ENCODE measurements at regions not wholly inside any gene's neighbourhood (a gene's known extent, or its start where the extent isn't known, plus 50 kb on each side); places are given as distances from the start of the nearest gene placed in this dataset.

- no peaks in the 10 kb centered on the region for H3K36me3 ChIP-seq (ENCODE audit: control insufficient read depth, insufficient read depth, low read length)
- H3K4me3 ChIP-seq (ENCODE audit: insufficient read depth, low read depth, low read length), result no peak overlapping the region
- H3K4me1 ChIP-seq (ENCODE audit: control insufficient read depth, insufficient read depth, low read length), result no peaks in the 10 kb centered on the region
- H3K27me3 ChIP-seq (ENCODE audit: control insufficient read depth, insufficient read depth, low read length, poor library complexity, severe bottlenecking), result peaks cover 14% of the 10 kb centered on the region
- H3K9me3 ChIP-seq (ENCODE audit: control insufficient read depth, low read length), result no peaks in the 10 kb centered on the region
- H3K27ac ChIP-seq (ENCODE audit: insufficient read depth, low read depth, low read length, poor library complexity, severe bottlenecking), result no peak overlapping the region
These were observed 112.7 kb upstream of the CD93 start for GRCh38 chr20:23198815-23199214.

GRCh38 chr20:23197836-23198235 lies 111.7 kb upstream of the CD93 start:
- Histone ChIP-seq H3K27me3 (ENCODE audit: control insufficient read depth, insufficient read depth, low read length, poor library complexity, severe bottlenecking) (peaks cover 4% of the 10 kb centered on the region), H3K4me3 (ENCODE audit: insufficient read depth, low read depth, low read length) (no peak overlapping the region), H3K27ac (ENCODE audit: insufficient read depth, low read depth, low read length, poor library complexity, severe bottlenecking) (no peak overlapping the region), H3K4me1 (ENCODE audit: control insufficient read depth, insufficient read depth, low read length) (no peaks in the 10 kb centered on the region), H3K9me3 (ENCODE audit: control insufficient read depth, low read length) (no peaks in the 10 kb centered on the region), H3K36me3 (ENCODE audit: control insufficient read depth, insufficient read depth, low read length) (no peaks in the 10 kb centered on the region)
- 90 to 93% methylated on average over 4 of the region's 4 CpGs for WGBS, 2 experiments

GRCh38 chr20:23195636-23196035 lies 109.5 kb upstream of the CD93 start:
- H3K27me3 ChIP-seq (ENCODE audit: control insufficient read depth, insufficient read depth, low read length, poor library complexity, severe bottlenecking), result no peaks in the 10 kb centered on the region
- H3K4me3 ChIP-seq (ENCODE audit: insufficient read depth, low read depth, low read length), result no peak overlapping the region
- no peaks in the 10 kb centered on the region for H3K4me1 ChIP-seq (ENCODE audit: control insufficient read depth, insufficient read depth, low read length)
- H3K27ac ChIP-seq (ENCODE audit: insufficient read depth, low read depth, low read length, poor library complexity, severe bottlenecking), result no peak overlapping the region
- no peaks in the 10 kb centered on the region for H3K9me3 ChIP-seq (ENCODE audit: control insufficient read depth, low read length)
- WGBS, 2 experiments, result 88 to 100% methylated on average over 1 of the region's 1 CpG
- H3K36me3 ChIP-seq (ENCODE audit: control insufficient read depth, insufficient read depth, low read length), result no peaks in the 10 kb centered on the region

- Histone ChIP-seq H3K4me1 (ENCODE audit: control insufficient read depth, insufficient read depth, low read length) (no peaks in the 10 kb centered on the region), H3K9me3 (ENCODE audit: control insufficient read depth, low read length) (no peaks in the 10 kb centered on the region), H3K27me3 (ENCODE audit: control insufficient read depth, insufficient read depth, low read length, poor library complexity, severe bottlenecking) (no peaks in the 10 kb centered on the region), H3K4me3 (ENCODE audit: insufficient read depth, low read depth, low read length) (no peak overlapping the region), H3K27ac (ENCODE audit: insufficient read depth, low read depth, low read length, poor library complexity, severe bottlenecking) (no peak overlapping the region), H3K36me3 (ENCODE audit: control insufficient read depth, insufficient read depth, low read length) (no peaks in the 10 kb centered on the region)
- WGBS, 2 experiments, result 91 to 94% methylated on average over 5 of the region's 5 CpGs
These were observed 107.8 kb upstream of the CD93 start for GRCh38 chr20:23193801-23194384.

- Histone ChIP-seq H3K36me3 (ENCODE audit: control insufficient read depth, insufficient read depth, low read length) (no peaks in the 10 kb centered on the region), H3K27ac (ENCODE audit: insufficient read depth, low read depth, low read length, poor library complexity, severe bottlenecking) (no peak overlapping the region), H3K27me3 (ENCODE audit: control insufficient read depth, insufficient read depth, low read length, poor library complexity, severe bottlenecking) (no peaks in the 10 kb centered on the region), H3K4me3 (ENCODE audit: insufficient read depth, low read depth, low read length) (no peak overlapping the region), H3K4me1 (ENCODE audit: control insufficient read depth, insufficient read depth, low read length) (no peaks in the 10 kb centered on the region), H3K9me3 (ENCODE audit: control insufficient read depth, low read length) (no peaks in the 10 kb centered on the region)
- WGBS, 2 experiments, result 90 to 92% methylated on average over 3 of the region's 3 CpGs
These were observed 106.3 kb upstream of the CD93 start for GRCh38 chr20:23192469-23192868.

GRCh38 chr20:23190557-23190956 lies 104.4 kb upstream of the CD93 start:
- no peaks in the 10 kb centered on the region for H3K9me3 ChIP-seq (ENCODE audit: control insufficient read depth, low read length)
- WGBS, 2 experiments, result 91% methylated on average over 3 of the region's 3 CpGs
- H3K27me3 ChIP-seq (ENCODE audit: control insufficient read depth, insufficient read depth, low read length, poor library complexity, severe bottlenecking), result no peaks in the 10 kb centered on the region
- H3K4me1 ChIP-seq (ENCODE audit: control insufficient read depth, insufficient read depth, low read length), result no peaks in the 10 kb centered on the region
- H3K36me3 ChIP-seq (ENCODE audit: control insufficient read depth, insufficient read depth, low read length), result no peaks in the 10 kb centered on the region
- H3K4me3 ChIP-seq (ENCODE audit: insufficient read depth, low read depth, low read length), result no peak overlapping the region
- H3K27ac ChIP-seq (ENCODE audit: insufficient read depth, low read depth, low read length, poor library complexity, severe bottlenecking), result no peak overlapping the region

- no peaks in the 10 kb centered on the region for H3K27me3 ChIP-seq (ENCODE audit: control insufficient read depth, insufficient read depth, low read length, poor library complexity, severe bottlenecking)
- 94% methylated on average over 9 of the region's 9 CpGs for WGBS, 2 experiments
- H3K27ac ChIP-seq (ENCODE audit: insufficient read depth, low read depth, low read length, poor library complexity, severe bottlenecking), result no peak overlapping the region
- no peaks in the 10 kb centered on the region for H3K36me3 ChIP-seq (ENCODE audit: control insufficient read depth, insufficient read depth, low read length)
- H3K4me1 ChIP-seq (ENCODE audit: control insufficient read depth, insufficient read depth, low read length), result no peaks in the 10 kb centered on the region
- H3K4me3 ChIP-seq (ENCODE audit: insufficient read depth, low read depth, low read length), result no peak overlapping the region
- no peaks in the 10 kb centered on the region for H3K9me3 ChIP-seq (ENCODE audit: control insufficient read depth, low read length)
These were observed 103.7 kb upstream of the CD93 start for GRCh38 chr20:23189854-23190253.

GRCh38 chr20:23189341-23189740 lies 103.2 kb upstream of the CD93 start:
- H3K4me1 ChIP-seq (ENCODE audit: control insufficient read depth, insufficient read depth, low read length), result no peaks in the 10 kb centered on the region
- WGBS, 2 experiments, result 91 to 96% methylated on average over 11 of the region's 11 CpGs
- H3K4me3 ChIP-seq (ENCODE audit: insufficient read depth, low read depth, low read length), result no peak overlapping the region
- H3K27me3 ChIP-seq (ENCODE audit: control insufficient read depth, insufficient read depth, low read length, poor library complexity, severe bottlenecking), result no peaks in the 10 kb centered on the region
- H3K36me3 ChIP-seq (ENCODE audit: control insufficient read depth, insufficient read depth, low read length), result no peaks in the 10 kb centered on the region
- H3K27ac ChIP-seq (ENCODE audit: insufficient read depth, low read depth, low read length, poor library complexity, severe bottlenecking), result no peak overlapping the region
- H3K9me3 ChIP-seq (ENCODE audit: control insufficient read depth, low read length), result no peaks in the 10 kb centered on the region

- no peaks in the 10 kb centered on the region for H3K4me1 ChIP-seq (ENCODE audit: control insufficient read depth, insufficient read depth, low read length)
- H3K36me3 ChIP-seq (ENCODE audit: control insufficient read depth, insufficient read depth, low read length), result no peaks in the 10 kb centered on the region
- H3K27ac ChIP-seq (ENCODE audit: insufficient read depth, low read depth, low read length, poor library complexity, severe bottlenecking), result no peak overlapping the region
- WGBS, 2 experiments, result 90 to 92% methylated on average over 3 of the region's 3 CpGs
- no peak overlapping the region for H3K4me3 ChIP-seq (ENCODE audit: insufficient read depth, low read depth, low read length)
- H3K9me3 ChIP-seq (ENCODE audit: control insufficient read depth, low read length), result no peaks in the 10 kb centered on the region
- no peaks in the 10 kb centered on the region for H3K27me3 ChIP-seq (ENCODE audit: control insufficient read depth, insufficient read depth, low read length, poor library complexity, severe bottlenecking)
These were observed 102.4 kb upstream of the CD93 start for GRCh38 chr20:23188377-23189169.

- 89 to 92% methylated on average over 7 of the region's 7 CpGs for WGBS, 2 experiments
- no peaks in the 10 kb centered on the region for H3K27me3 ChIP-seq (ENCODE audit: control insufficient read depth, insufficient read depth, low read length, poor library complexity, severe bottlenecking)
- H3K27ac ChIP-seq (ENCODE audit: insufficient read depth, low read depth, low read length, poor library complexity, severe bottlenecking), result no peak overlapping the region
- no peak overlapping the region for H3K4me3 ChIP-seq (ENCODE audit: insufficient read depth, low read depth, low read length)
- H3K36me3 ChIP-seq (ENCODE audit: control insufficient read depth, insufficient read depth, low read length), result no peaks in the 10 kb centered on the region
- H3K4me1 ChIP-seq (ENCODE audit: control insufficient read depth, insufficient read depth, low read length), result no peaks in the 10 kb centered on the region
- H3K9me3 ChIP-seq (ENCODE audit: control insufficient read depth, low read length), result no peaks in the 10 kb centered on the region
These were observed 101.6 kb upstream of the CD93 start for GRCh38 chr20:23187751-23188150.
